Transverse colon (tissue), 4 donors: ENCODE measurements at regions not wholly inside any gene's neighbourhood (a gene's known extent, or its start where the extent isn't known, plus 50 kb on each side); places are given as distances from the start of the nearest gene placed in this dataset.

Experiments used
- DNase-seq: peaks from one replicate; pipeline ENCODE4 v3.0.0-alpha.2; 2019
- H3K27ac ChIP-seq, 4 donors: fragments of 200-600 bp; sonication (generic); 2 replicates each; pipeline ENCODE4 v1.5.1; 2016 to 2018; ENCODE audit warnings: inconsistent platforms in 4 of 4
- H3K27me3 ChIP-seq: fragments of 200-600 bp; sonication (generic); 2 replicates; pipeline ENCODE4 v1.5.1; 2017; ENCODE audit warnings: inconsistent platforms
- H3K36me3 ChIP-seq, 4 donors: fragments of 200-600 bp; sonication (generic); 2 replicates each; pipeline ENCODE4 v1.5.1; 2017 to 2019; ENCODE audit warnings: inconsistent platforms in 4 of 4
- H3K4me1 ChIP-seq, 4 donors: fragments of 200-600 bp; sonication (generic); 2 replicates each; pipeline ENCODE4 v1.5.1; 2017 to 2020; ENCODE audit warnings: inconsistent platforms in 4 of 4
- H3K4me3 ChIP-seq, 4 donors: fragments of 200-600 bp; sonication (generic); 1 replicate in 1 of 4; 2 replicates in 3 of 4; pipeline versions ENCODE4 v1.5.1 to v1.6.1; 2017 to 2019; ENCODE audit warnings: inconsistent platforms in 4 of 4
- H3K9me3 ChIP-seq, 2 donors: fragments of 200-600 bp; sonication (generic); 2 replicates each; pipeline ENCODE4 v1.5.1; 2017 to 2019; ENCODE audit warnings: inconsistent platforms in 2 of 2
- CTCF ChIP-seq, 5 experiments: fragments of 200-600 bp in 3 of 5; fragments of 450-650 bp in 2 of 5; sonication (generic) in 3 of 5; IDR thresholded peaks; 1 replicate in 2 of 5; 2 replicates in 3 of 5; pipeline ENCODE4 v1.5.1; 2016 to 2017; ENCODE audit warnings: antibody characterized with exemption in 5 of 5, inconsistent platforms in 3 of 5, mild to moderate bottlenecking in 2 of 5, moderate library complexity in 1 of 5
- EP300 ChIP-seq: sonication (generic); formaldehyde crosslinking; IDR thresholded peaks from one replicate; pipeline ENCODE4 v1.6.1; 2017; ENCODE audit warnings: antibody characterized with exemption, low read depth
- POLR2A ChIP-seq: fragments of 450-650 bp; IDR thresholded peaks from one replicate; pipeline ENCODE4 v1.6.1; 2016; ENCODE audit warnings: antibody characterized with exemption, mild to moderate bottlenecking, moderate library complexity
- POLR2AphosphoS5 ChIP-seq, 3 donors: sonication (generic); formaldehyde crosslinking; IDR thresholded peaks; one replicate each; pipeline ENCODE4 v1.6.1; 2016; ENCODE audit warnings: antibody characterized with exemption in 3 of 3
- WGBS, 2 donors: methylation state at CpG; one replicate each; pipeline ENCODE4 v1.1.5; 2018; ENCODE audit warnings: low coverage in 1 of 2; 5-methylcytosine and 5-hydroxymethylcytosine counted together
- in situ Hi-C, 4 donors: fragments of 200-750 bp; cut with MboI; loops; one replicate each; pipeline versions ENCODE4 v1.15.0 to v1.15.1; 2017; ENCODE audit warnings: low sequenced_read_pairs in 3 of 4, low pct_ligation_motif_present in 1 of 4, low pct_unique_long_range_greater_than_20kb in 1 of 4
- intact Hi-C: fragments of 100-400 bp; cut with DNase I; formaldehyde crosslinking; loops from one replicate; pipeline ENCODE4 v1.15.1; 2023; ENCODE audit warnings: low total_unique reads

GRCh38 chr20:57868310-57868709, 158.5 kb upstream of the PMEPA1 start:
- peaks cover 3% of the 10 kb centered on the region for H3K27me3 ChIP-seq
- no peak overlapping the region for H3K4me3 ChIP-seq
- no peaks in the 10 kb centered on the region for H3K9me3 ChIP-seq
- DNase-seq, result no peak
- H3K4me1 ChIP-seq, result no peaks in the 10 kb centered on the region
- in situ Hi-C loops, result no loop called here
- H3K36me3 ChIP-seq, result no peaks in the 10 kb centered on the region
- H3K27ac ChIP-seq, result no peak overlapping the region
- WGBS, 2 donors, result 89% methylated on average over 15 of the region's 15 CpGs; no CpG with 5 or more reads in 1 of the 2 donors
- TF ChIP-seq POLR2A (no peak), CTCF (IDR thresholded peaks at IDR 0.05) (no peak), EP300 (no peak), POLR2AphosphoS5 (IDR thresholded peaks at IDR 0.05) (no peak)
- intact Hi-C loops, result no loop called here

GRCh38 chr20:57867807-57868206, 158.0 kb upstream of the PMEPA1 start:
- Histone ChIP-seq H3K36me3 (no peaks in the 10 kb centered on the region), H3K9me3 (no peaks in the 10 kb centered on the region), H3K4me3 (no peak overlapping the region), H3K4me1 (no peaks in the 10 kb centered on the region), H3K27me3 (peaks cover 3% of the 10 kb centered on the region), H3K27ac (no peak overlapping the region)
- intact Hi-C loops, result no loop called here
- DNase-seq, result no peak
- in situ Hi-C loops, result no loop called here
- TF ChIP-seq POLR2AphosphoS5 (IDR thresholded peaks at IDR 0.05) (no peak), POLR2A (no peak), EP300 (no peak), CTCF (IDR thresholded peaks at IDR 0.05) (no peak)
- WGBS, 2 donors, result 81 to 87% methylated on average over 2 of the region's 2 CpGs

- in situ Hi-C loops, result no loop called here
- intact Hi-C loops, result no loop called here
- no peak overlapping the region for H3K27ac ChIP-seq
- no peaks in the 10 kb centered on the region for H3K36me3 ChIP-seq
- H3K27me3 ChIP-seq, result peaks cover 3% of the 10 kb centered on the region
- DNase-seq, result no peak
- H3K4me1 ChIP-seq, result no peaks in the 10 kb centered on the region
- no peak overlapping the region for H3K4me3 ChIP-seq
- no peaks in the 10 kb centered on the region for H3K9me3 ChIP-seq
- TF ChIP-seq EP300, result no peak
- TF ChIP-seq CTCF (IDR thresholded peaks at IDR 0.05), result no peak
- no peak for TF ChIP-seq POLR2A
- TF ChIP-seq POLR2AphosphoS5 (IDR thresholded peaks at IDR 0.05), result no peak
- 93% methylated on average over 10 of the region's 10 CpGs; no CpG with 5 or more reads in 1 of the 2 donors for WGBS, 2 donors
Measured at GRCh38 chr20:57867181-57867803, 157.5 kb upstream of the PMEPA1 start.

GRCh38 chr20:57866250-57867106, 156.7 kb upstream of the PMEPA1 start:
- H3K4me1 ChIP-seq, result no peaks in the 10 kb centered on the region
- no peak for DNase-seq
- no peak overlapping the region for H3K27ac ChIP-seq
- 59 to 64% methylated on average over 4 to 6 of the region's 6 CpGs for WGBS, 2 donors
- in situ Hi-C loops, result no loop called here
- intact Hi-C loops, result no loop called here
- TF ChIP-seq CTCF (IDR thresholded peaks at IDR 0.05) (no peak), POLR2A (no peak), EP300 (no peak), POLR2AphosphoS5 (IDR thresholded peaks at IDR 0.05) (no peak)
- no peaks in the 10 kb centered on the region for H3K36me3 ChIP-seq
- H3K9me3 ChIP-seq, result no peaks in the 10 kb centered on the region
- H3K4me3 ChIP-seq, result no peak overlapping the region
- peaks cover 3% of the 10 kb centered on the region for H3K27me3 ChIP-seq
